WTC11 (cell line): ENCODE measurements at regions not wholly inside any gene's neighbourhood (a gene's known extent, or its start where the extent isn't known, plus 50 kb on each side); places are given as distances from the start of the nearest gene placed in this dataset.

Experiments used
- ATAC-seq: fragments of 200-7000 bp; cut with Tn5 transposase; 2 replicates; pipeline ENCODE4 v1.10.0; 2021; ENCODE audit warnings: mild to moderate bottlenecking, moderate library complexity
- CTCF ChIA-PET: fragments of 300-600 bp; sonication (Branson Sonifier 250); formaldehyde crosslinking; loops from one replicate; lab custom pipeline; 2021; ENCODE audit warnings: antibody characterized with exemption; lab: Charles Lee
- POLR2A ChIA-PET: fragments of 350-600 bp; sonication (Branson Sonifier 250); formaldehyde crosslinking; loops from one replicate; lab custom pipeline; 2021; ENCODE audit warnings: antibody characterized with exemption; lab: Charles Lee
- DNase-seq: peaks from one replicate; pipeline ENCODE4 v3.0.0; 2021; ENCODE audit warnings: low spot score
- H3K27ac Mint-ChIP-seq: 2 replicates; pipeline ENCODE4 v1.8.0; 2021; ENCODE audit warnings: mixed read lengths
- H3K27me3 Mint-ChIP-seq: 2 replicates; pipeline ENCODE4 v1.8.0; 2021; ENCODE audit warnings: low read depth, mild to moderate bottlenecking, moderate library complexity, mixed read lengths
- H3K36me3 Mint-ChIP-seq: 2 replicates; pipeline ENCODE4 v1.8.0; 2021; ENCODE audit warnings: mixed read lengths
- H3K4me1 Mint-ChIP-seq: 2 replicates; pipeline ENCODE4 v1.8.0; 2022; ENCODE audit warnings: mixed read lengths
- H3K4me3 Mint-ChIP-seq: 2 replicates; pipeline ENCODE4 v1.8.0; 2021; ENCODE audit warnings: mild to moderate bottlenecking, moderate library complexity, mixed read lengths
- H3K9me3 Mint-ChIP-seq: 2 replicates; pipeline ENCODE4 v1.8.0; 2021; ENCODE audit warnings: mixed read lengths
- CTCF ChIP-seq: fragments of 200-600 bp; IDR thresholded peaks from 2 replicates; pipeline ENCODE4 v1.8.0; 2022; ENCODE audit warnings: antibody characterized with exemption
- GABPB1 ChIP-seq: sonication (generic); formaldehyde crosslinking; IDR thresholded peaks from 2 replicates; pipeline ENCODE4 v1.8.1; 2023; ENCODE audit warnings: mild to moderate bottlenecking, missing genetic modification reagents
- JAZF1 ChIP-seq: fragments of 250-450 bp; sonication (Bioruptor Pico); IDR thresholded peaks from 2 replicates; pipeline ENCODE4 v1.9.0; 2021; ENCODE audit warnings: moderate library complexity, mild to moderate bottlenecking, inconsistent platforms
- NR1H2 ChIP-seq: sonication (generic); formaldehyde crosslinking; IDR thresholded peaks from 2 replicates; pipeline ENCODE4 v1.9.0; 2021; ENCODE audit warnings: mild to moderate bottlenecking, moderate library complexity, missing genetic modification reagents
- PRDM15 ChIP-seq: sonication (generic); formaldehyde crosslinking; IDR thresholded peaks from 2 replicates; pipeline ENCODE4 v1.8.0; 2022; ENCODE audit warnings: missing genetic modification reagents
- SMAD3 ChIP-seq: sonication (generic); formaldehyde crosslinking; IDR thresholded peaks from 2 replicates; pipeline ENCODE4 v1.8.0; 2022; ENCODE audit warnings: missing genetic modification reagents, mild to moderate bottlenecking, borderline replicate concordance
- SP1 ChIP-seq: sonication (generic); formaldehyde crosslinking; conservative IDR thresholded peaks from 2 replicates; pipeline ENCODE4 v1.8.1; 2022; ENCODE audit warnings: missing genetic modification reagents
- ZNF317 ChIP-seq: sonication (generic); formaldehyde crosslinking; IDR thresholded peaks from 2 replicates; pipeline ENCODE4 v1.8.1; 2023; ENCODE audit warnings: low read depth, mild to moderate bottlenecking, moderate library complexity, missing genetic modification reagents, borderline replicate concordance
- ZNF512 ChIP-seq: sonication (generic); formaldehyde crosslinking; IDR thresholded peaks from 2 replicates; pipeline ENCODE4 v1.8.1; 2022; ENCODE audit warnings: missing genetic modification reagents, borderline replicate concordance

- no peak overlapping the region for H3K27ac Mint-ChIP-seq
- TF ChIP-seq NR1H2 (CRISPR knock-in tag) (no peak), PRDM15 (CRISPR knock-in tag) (no peak), GABPB1 (no peak), SP1 (no peak), SMAD3 (CRISPR knock-in tag) (no peak), JAZF1 (CRISPR knock-in tag) (no peak), ZNF512 (CRISPR knock-in tag) (no peak), CTCF (no peak), ZNF317 (CRISPR knock-in tag) (no peak)
- TF ChIP-seq, all 79 proteins: peak for 0
- ATAC-seq (no peak), DNase-seq (no peak)
- ChIA-PET POLR2A (no interaction called here), CTCF (no interaction called here)
- H3K27me3 Mint-ChIP-seq = no peaks in the 10 kb centered on the region; the same call in 1 of the 2 replicates
- H3K4me3 Mint-ChIP-seq = no peak overlapping the region
- H3K9me3 Mint-ChIP-seq = peaks cover 35% of the 10 kb centered on the region
- peaks cover 24% of the 10 kb centered on the region for H3K36me3 Mint-ChIP-seq
- H3K4me1 Mint-ChIP-seq = peaks cover 23% of the 10 kb centered on the region
These were observed 50.5 kb upstream of the NT5C1B start for GRCh38 chr2:18639756-18640453.
